CD4-positive, alpha-beta memory T cell (primary cell): ENCODE measurements at regions not wholly inside any gene's neighbourhood (a gene's known extent, or its start where the extent isn't known, plus 50 kb on each side); places are given as distances from the start of the nearest gene placed in this dataset.

ENCODE experiments used
- CTCF ChIA-PET: fragments of 350-600 bp; sonication (Branson Sonifier 250); formaldehyde crosslinking; loops from one replicate; lab custom pipeline; 2021; ENCODE audit warnings: inconsistent platforms; ENCODE audit not compliant: partially characterized antibody; lab: Charles Lee
- POLR2A ChIA-PET: fragments of 350-600 bp; sonication (Branson Sonifier 250); formaldehyde crosslinking; loops from one replicate; lab custom pipeline; 2021; ENCODE audit not compliant: partially characterized antibody; lab: Charles Lee
- DNase-seq, 5 donors: peaks; one replicate each; pipeline versions ENCODE4 v3.0.0 to v3.0.0-alpha.2; 2020 to 2022; ENCODE audit warnings: mixed read lengths in 1 of 5
- H3K27ac ChIP-seq: one replicate; pipeline ENCODE4 v1.7.0; 2013; ENCODE audit warnings: low read depth, low read length
- H3K27me3 ChIP-seq: 2 replicates; pipeline ENCODE4 v1.7.0; 2013; ENCODE audit warnings: mild to moderate bottlenecking, low read length, moderate library complexity; ENCODE audit not compliant: insufficient read depth
- H3K36me3 ChIP-seq: 2 replicates; pipeline ENCODE4 v1.7.0; 2013; ENCODE audit warnings: mild to moderate bottlenecking, low read length, moderate library complexity; ENCODE audit not compliant: insufficient read depth
- H3K4me1 ChIP-seq: 2 replicates; pipeline ENCODE4 v1.7.0; 2013; ENCODE audit warnings: mild to moderate bottlenecking, low read length, moderate library complexity; ENCODE audit not compliant: insufficient read depth
- H3K4me3 ChIP-seq, 2 donors: one replicate each; pipeline ENCODE4 v1.7.0; 2013; ENCODE audit warnings: low read length in 2 of 2, mild to moderate bottlenecking in 1 of 2
- H3K9me3 ChIP-seq, 2 donors: one replicate each; pipeline ENCODE4 v1.7.0; 2013; ENCODE audit warnings: low read length in 2 of 2, control low read depth in 1 of 2; ENCODE audit not compliant: control insufficient read depth in 1 of 2
- H3K27ac Mint-ChIP-seq, 7 donors: one replicate each; pipeline ENCODE4 v1.8.0; 2020 to 2021; ENCODE audit warnings: mixed read lengths in 7 of 7, mild to moderate bottlenecking in 6 of 7, inconsistent platforms in 3 of 7, moderate library complexity in 3 of 7
- H3K27me3 Mint-ChIP-seq, 2 donors: one replicate each; pipeline ENCODE4 v1.8.0; 2020 to 2021; ENCODE audit warnings: mixed read lengths in 2 of 2
- H3K36me3 Mint-ChIP-seq, 2 donors: one replicate each; pipeline ENCODE4 v1.8.0; 2020 to 2021; ENCODE audit warnings: mixed read lengths in 2 of 2, inconsistent platforms in 1 of 2, mild to moderate bottlenecking in 1 of 2
- H3K4me1 Mint-ChIP-seq, 4 donors: one replicate each; pipeline ENCODE4 v1.8.0; 2020 to 2021; ENCODE audit warnings: mixed read lengths in 4 of 4, mild to moderate bottlenecking in 1 of 4
- H3K4me3 Mint-ChIP-seq, 8 donors: one replicate each; pipeline ENCODE4 v1.8.0; 2020 to 2021; ENCODE audit warnings: mixed read lengths in 8 of 8, mild to moderate bottlenecking in 7 of 8, moderate library complexity in 6 of 8, inconsistent platforms in 3 of 8
- H3K9me3 Mint-ChIP-seq, 8 donors: one replicate each; pipeline ENCODE4 v1.8.0; 2020 to 2021; ENCODE audit warnings: mixed read lengths in 8 of 8, mild to moderate bottlenecking in 5 of 8, inconsistent platforms in 3 of 8, moderate library complexity in 1 of 8
- intact Hi-C: fragments of 100-400 bp; cut with micrococcal nuclease; formaldehyde crosslinking; loops from one replicate; pipeline ENCODE4 v1.15.1; 2023

- no peak overlapping the region for H3K27ac Mint-ChIP-seq
- H3K4me3 ChIP-seq, result no peak overlapping the region
- H3K36me3 Mint-ChIP-seq, result no peaks in the 10 kb centered on the region
- no peaks in the 10 kb centered on the region for H3K9me3 ChIP-seq
- no peak for DNase-seq
- H3K27me3 Mint-ChIP-seq, result no peaks in the 10 kb centered on the region
- H3K9me3 Mint-ChIP-seq, result no peaks in the 10 kb centered on the region
- intact Hi-C loops, result no loop called here
- H3K4me1 ChIP-seq, result no peaks in the 10 kb centered on the region
- no peaks in the 10 kb centered on the region for H3K36me3 ChIP-seq
- H3K4me1 Mint-ChIP-seq, result no peaks in the 10 kb centered on the region
- POLR2A ChIA-PET, result no interaction called here
- H3K27me3 ChIP-seq, result no peaks in the 10 kb centered on the region
- no peak overlapping the region for H3K27ac ChIP-seq
- no peak overlapping the region for H3K4me3 Mint-ChIP-seq
- CTCF ChIA-PET, result no interaction called here
Measured at GRCh38 chr11:96506953-96507354, 117.1 kb downstream of the JRKL start.

GRCh38 chr11:96508861-96509260 lies 119.0 kb downstream of the JRKL start:
- H3K27ac ChIP-seq, result no peak overlapping the region
- no peak for DNase-seq
- H3K9me3 ChIP-seq, result no peaks in the 10 kb centered on the region
- Mint-ChIP-seq H3K4me3 (no peak overlapping the region), H3K4me1 (no peaks in the 10 kb centered on the region), H3K27me3 (no peaks in the 10 kb centered on the region), H3K9me3 (no peaks in the 10 kb centered on the region), H3K27ac (no peak overlapping the region), H3K36me3 (no peaks in the 10 kb centered on the region)
- intact Hi-C loops, result no loop called here
- ChIA-PET POLR2A (no interaction called here), CTCF (no interaction called here)
- H3K27me3 ChIP-seq, result no peaks in the 10 kb centered on the region
- no peaks in the 10 kb centered on the region for H3K36me3 ChIP-seq
- no peaks in the 10 kb centered on the region for H3K4me1 ChIP-seq
- H3K4me3 ChIP-seq, result no peak overlapping the region

DNA sequence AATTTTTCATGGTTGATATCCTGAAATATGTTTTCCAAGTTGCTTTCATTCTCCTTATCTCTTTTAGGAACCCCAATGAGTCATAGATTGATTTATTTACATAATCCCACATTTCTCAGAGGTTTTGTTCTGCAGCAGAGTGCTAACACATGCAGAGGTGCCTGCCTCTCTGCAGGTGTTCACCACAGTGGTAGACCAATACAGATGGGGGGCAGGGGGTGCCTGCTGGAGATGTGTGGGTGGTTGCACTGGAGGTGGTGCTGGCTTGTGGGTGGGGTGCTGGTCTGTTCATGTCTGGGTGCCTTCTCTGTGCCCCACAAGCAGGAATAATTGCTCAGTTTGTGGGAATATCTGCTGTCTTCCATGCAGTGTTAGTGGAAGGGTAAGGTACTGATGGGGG lies 131.1 kb downstream of the JRKL start:
- ChIA-PET POLR2A (no interaction called here), CTCF (no interaction called here)
- Mint-ChIP-seq H3K4me3 (no peak overlapping the region), H3K27me3 (peaks cover 6% of the 10 kb centered on the region in 2 donors), H3K9me3 (peaks cover 0 to 12% (median 5%) of the 10 kb centered on the region in 8 donors), H3K36me3 (no peaks in the 10 kb centered on the region), H3K4me1 (no peaks in the 10 kb centered on the region), H3K27ac (no peak overlapping the region)
- DNase-seq, result no peak
- Histone ChIP-seq H3K27me3 (no peaks in the 10 kb centered on the region), H3K4me3 (no peak overlapping the region), H3K27ac (no peak overlapping the region), H3K9me3 (no peaks in the 10 kb centered on the region), H3K36me3 (no peaks in the 10 kb centered on the region), H3K4me1 (no peaks in the 10 kb centered on the region)
- intact Hi-C loops, result no loop called here

- Mint-ChIP-seq H3K27ac (no peak overlapping the region), H3K27me3 (peaks cover 10 to 13% of the 10 kb centered on the region in 2 donors), H3K4me3 (no peak overlapping the region), H3K36me3 (no peaks in the 10 kb centered on the region), H3K4me1 (no peaks in the 10 kb centered on the region), H3K9me3 (peaks cover 0 to 18% (median 9%) of the 10 kb centered on the region in 8 donors)
- Histone ChIP-seq H3K4me1 (no peaks in the 10 kb centered on the region), H3K27me3 (no peaks in the 10 kb centered on the region), H3K27ac (no peak overlapping the region), H3K36me3 (no peaks in the 10 kb centered on the region), H3K4me3 (no peak overlapping the region), H3K9me3 (no peaks in the 10 kb centered on the region)
- intact Hi-C loops, result no loop called here
- ChIA-PET POLR2A (no interaction called here), CTCF (interaction anchor here (1.7 kb wide), 1 partner anchor 59 kb away, joined by 4 read pairs; no protein-coding TSS in a partner anchor)
- DNase-seq, result no peak
Measured at GRCh38 chr11:96523656-96524055, 133.8 kb downstream of the JRKL start.

DNA sequence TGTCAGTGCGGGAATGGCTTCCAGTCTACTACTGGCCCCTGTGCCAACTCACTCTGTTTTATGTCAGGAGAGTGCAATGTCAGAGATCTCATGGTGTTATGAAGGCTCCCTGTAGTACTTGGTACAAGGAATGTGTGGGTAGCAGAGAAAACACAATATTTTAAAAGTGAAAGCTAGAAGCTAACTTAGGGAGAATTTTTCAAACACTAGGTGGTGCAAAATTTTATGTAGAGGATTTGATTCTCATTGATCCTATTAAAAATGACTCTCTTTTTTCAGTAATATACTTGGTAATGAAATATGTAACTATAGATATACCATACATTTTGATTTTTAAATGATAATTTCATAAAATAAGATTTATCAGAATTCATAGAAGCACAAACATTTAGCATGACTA lies 134.7 kb downstream of the JRKL start:
- intact Hi-C loops, result no loop called here
- Mint-ChIP-seq H3K4me3 (no peak overlapping the region), H3K27me3 (peaks cover 10 to 17% of the 10 kb centered on the region in 2 donors), H3K27ac (no peak overlapping the region), H3K9me3 (peaks cover 4 to 20% (median 13%) of the 10 kb centered on the region in 8 donors), H3K36me3 (no peaks in the 10 kb centered on the region), H3K4me1 (no peaks in the 10 kb centered on the region)
- ChIA-PET CTCF (interaction anchor here (1.7 kb wide), 1 partner anchor 60 kb away, joined by 4 read pairs; no protein-coding TSS in a partner anchor), POLR2A (no interaction called here)
- Histone ChIP-seq H3K27ac (no peak overlapping the region), H3K27me3 (no peaks in the 10 kb centered on the region), H3K36me3 (no peaks in the 10 kb centered on the region), H3K4me3 (no peak overlapping the region), H3K4me1 (no peaks in the 10 kb centered on the region), H3K9me3 (no peaks in the 10 kb centered on the region)
- DNase-seq, result no peak

DNA sequence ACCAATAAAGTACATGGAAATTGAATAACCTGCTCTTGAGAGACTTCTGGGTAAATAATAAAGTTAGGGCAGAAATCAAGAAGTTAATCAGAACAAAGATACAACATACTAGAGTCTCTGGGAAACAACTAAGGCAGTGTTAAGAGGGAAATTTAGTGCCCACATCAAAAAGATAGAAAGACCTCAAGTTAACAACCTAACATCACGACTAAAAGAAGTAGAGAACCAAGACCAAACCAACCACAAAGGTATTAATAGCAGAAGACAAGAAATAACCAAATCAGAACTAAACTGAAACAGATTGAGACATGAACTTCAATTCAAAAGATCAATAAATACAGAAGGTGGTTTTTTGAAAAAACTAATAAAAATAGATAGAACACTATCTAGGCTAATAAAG lies 140.7 kb downstream of the JRKL start:
- H3K36me3 Mint-ChIP-seq, result no peaks in the 10 kb centered on the region
- intact Hi-C loops, result no loop called here
- peaks cover 4 to 13% of the 10 kb centered on the region in 2 donors for H3K27me3 Mint-ChIP-seq

GRCh38 chr11:96538104-96538503 lies 148.3 kb downstream of the JRKL start:
- ChIA-PET CTCF (no interaction called here), POLR2A (no interaction called here)
- Histone ChIP-seq H3K4me1 (no peaks in the 10 kb centered on the region), H3K9me3 (no peaks in the 10 kb centered on the region), H3K27me3 (no peaks in the 10 kb centered on the region), H3K4me3 (no peak overlapping the region), H3K36me3 (no peaks in the 10 kb centered on the region), H3K27ac (no peak overlapping the region)
- Mint-ChIP-seq H3K9me3 (peaks cover 0 to 6% (median 0%) of the 10 kb centered on the region in 8 donors), H3K36me3 (no peaks in the 10 kb centered on the region), H3K4me3 (no peak overlapping the region), H3K4me1 (no peaks in the 10 kb centered on the region), H3K27ac (no peak overlapping the region), H3K27me3 (peaks cover 0 to 4% of the 10 kb centered on the region in 2 donors)
- DNase-seq, result no peak
- intact Hi-C loops, result no loop called here

More for the DNA sequence above, 140.7 kb downstream of the JRKL start:
- H3K4me1 Mint-ChIP-seq, result no peaks in the 10 kb centered on the region
- ChIA-PET CTCF (no interaction called here), POLR2A (no interaction called here)
- H3K27me3 ChIP-seq, result no peaks in the 10 kb centered on the region
- H3K9me3 Mint-ChIP-seq, result peaks cover 4 to 34% (median 14%) of the 10 kb centered on the region in 8 donors
- no peak overlapping the region for H3K27ac Mint-ChIP-seq
- no peaks in the 10 kb centered on the region for H3K4me1 ChIP-seq
- DNase-seq, result no peak
- no peak overlapping the region for H3K4me3 ChIP-seq
- H3K4me3 Mint-ChIP-seq, result no peak overlapping the region
- H3K27ac ChIP-seq, result no peak overlapping the region
- H3K36me3 ChIP-seq, result no peaks in the 10 kb centered on the region
- H3K9me3 ChIP-seq, result no peaks in the 10 kb centered on the region

DNA sequence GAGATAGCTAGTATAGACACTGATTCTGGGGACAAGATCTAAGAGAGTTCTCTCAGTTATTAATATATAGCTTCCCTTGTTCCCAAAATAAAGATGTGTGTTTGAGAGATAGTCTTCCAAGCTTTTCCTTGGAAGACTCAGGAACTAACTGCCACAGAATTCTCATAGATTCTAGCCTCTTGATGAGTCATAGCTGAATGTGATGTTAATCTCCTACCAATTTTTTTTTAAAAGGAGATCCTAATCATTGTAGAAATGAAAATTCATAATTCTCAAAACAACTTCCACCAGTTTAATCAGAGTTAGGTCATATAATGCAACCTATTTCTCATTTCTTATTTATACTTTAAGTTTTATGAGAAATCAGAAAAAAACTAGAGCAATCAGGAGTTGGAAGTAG lies 148.8 kb downstream of the JRKL start:
- no peaks in the 10 kb centered on the region for H3K27me3 ChIP-seq

More for the DNA sequence above, 148.8 kb downstream of the JRKL start:
- Histone ChIP-seq H3K4me1 (no peaks in the 10 kb centered on the region), H3K4me3 (no peak overlapping the region), H3K27ac (no peak overlapping the region), H3K9me3 (no peaks in the 10 kb centered on the region), H3K36me3 (no peaks in the 10 kb centered on the region)
- Mint-ChIP-seq H3K27ac (no peak overlapping the region), H3K27me3 (peaks cover 0 to 4% of the 10 kb centered on the region in 2 donors), H3K4me3 (no peak overlapping the region), H3K4me1 (no peaks in the 10 kb centered on the region), H3K36me3 (no peaks in the 10 kb centered on the region), H3K9me3 (peaks cover 0 to 3% (median 0%) of the 10 kb centered on the region in 8 donors)
- POLR2A ChIA-PET, result no interaction called here
- CTCF ChIA-PET, result no interaction called here
- intact Hi-C loops, result no loop called here
- no peak for DNase-seq
